Stimulated activated CD8-positive, alpha-beta memory T cell treated with anti-CD3 and anti-CD28 coated beads, Interleukin-15, amount 100 ng/mL, for 48 hours (primary cell): ENCODE measurements at regions not wholly inside any gene's neighbourhood (a gene's known extent, or its start where the extent isn't known, plus 50 kb on each side); places are given as distances from the start of the nearest gene placed in this dataset.

Source experiments
- DNase-seq, 2 donors: peaks; one replicate each; pipeline ENCODE4 v3.0.0-alpha.2; 2020; ENCODE audit warnings: low read depth in 2 of 2

- DNase-seq, result no peak
These were observed 361.9 kb upstream of the CFAP20DC start for GRCh38 chr3:59411694-59412093.

GRCh38 chr3:59411186-59411585 is 361.4 kb upstream of the CFAP20DC start:
- no peak for DNase-seq

- no peak for DNase-seq
These were observed 358.3 kb upstream of the CFAP20DC start for GRCh38 chr3:59408047-59408624.

GRCh38 chr3:59407425-59407824 is 357.6 kb upstream of the CFAP20DC start:
- DNase-seq, result no peak

GRCh38 chr3:59406943-59407342 is 357.1 kb upstream of the CFAP20DC start:
- no peak for DNase-seq

- DNase-seq, result no peak
These were observed 355.0 kb upstream of the CFAP20DC start for GRCh38 chr3:59404851-59405250.

- DNase-seq, result no peak
These were observed 354.2 kb upstream of the CFAP20DC start for GRCh38 chr3:59404064-59404463.

GRCh38 chr3:59401924-59402323 is 352.1 kb upstream of the CFAP20DC start:
- DNase-seq, result no peak

GRCh38 chr3:59392116-59392515 is 342.3 kb upstream of the CFAP20DC start:
- no peak for DNase-seq

- DNase-seq, result no peak
These were observed 341.3 kb upstream of the CFAP20DC start for GRCh38 chr3:59391131-59391530.

GRCh38 chr3:59388555-59389270 is 338.9 kb upstream of the CFAP20DC start:
- DNase-seq, result no peak

- no peak for DNase-seq
These were observed 336.3 kb upstream of the CFAP20DC start for GRCh38 chr3:59386165-59386564.

- no peak for DNase-seq
These were observed 335.7 kb upstream of the CFAP20DC start for GRCh38 chr3:59385547-59385946.

GRCh38 chr3:59381282-59381681 is 331.5 kb upstream of the CFAP20DC start:
- DNase-seq, result no peak

GRCh38 chr3:59380146-59380545 is 330.3 kb upstream of the CFAP20DC start:
- DNase-seq, result no peak

GRCh38 chr3:59374818-59375211 is 325.0 kb upstream of the CFAP20DC start:
- no peak for DNase-seq

- DNase-seq, result no peak
These were observed 324.4 kb upstream of the CFAP20DC start for GRCh38 chr3:59374091-59374817.

GRCh38 chr3:59372346-59372745 is 322.5 kb upstream of the CFAP20DC start:
- DNase-seq, result no peak

GRCh38 chr3:59368900-59369675 is 319.3 kb upstream of the CFAP20DC start:
- no peak for DNase-seq

- DNase-seq, result no peak
These were observed 317.3 kb upstream of the CFAP20DC start for GRCh38 chr3:59367150-59367549.

GRCh38 chr3:59366218-59366617 is 316.4 kb upstream of the CFAP20DC start:
- no peak for DNase-seq

GRCh38 chr3:59364496-59364895 is 314.7 kb upstream of the CFAP20DC start:
- DNase-seq, result no peak
